Motor neuron (in vitro differentiated cells): ENCODE measurements at regions not wholly inside any gene's neighbourhood (a gene's known extent, or its start where the extent isn't known, plus 50 kb on each side); places are given as distances from the start of the nearest gene placed in this dataset.

ENCODE experiments used
- ATAC-seq, 8 experiments: fragments of 200-7000 bp; cut with Tn5 transposase; replicated peaks in 6 of 8; 2 replicates each; pipeline ENCODE4 v1.8.0; 2021; ENCODE audit warnings: mild to moderate bottlenecking in 8 of 8, moderate library complexity in 8 of 8
- H3K27ac ChIP-seq, 2 donors: fragments of 250-450 bp; sonication (Bioruptor Pico); 2 replicates each; pipeline ENCODE4 v1.9.0; 2021; ENCODE audit warnings: antibody characterized with exemption in 2 of 2, mild to moderate bottlenecking in 2 of 2, moderate library complexity in 1 of 2
- H3K4me1 ChIP-seq, 2 donors: fragments of 250-450 bp; sonication (Bioruptor Pico); replicated peaks in 1 of 2; 2 replicates each; pipeline ENCODE4 v1.6.1; 2021; ENCODE audit warnings: antibody characterized with exemption in 2 of 2, mild to moderate bottlenecking in 2 of 2, moderate library complexity in 1 of 2
- H3K4me3 ChIP-seq, 5 donors: fragments of 250-450 bp; sonication (Bioruptor Pico); 2 replicates each; pipeline ENCODE4 v1.9.0; 2021; ENCODE audit warnings: antibody characterized with exemption in 5 of 5, mild to moderate bottlenecking in 5 of 5, moderate library complexity in 4 of 5
- WGBS, 10 experiments: fragments of 450-650 bp; shearing (Covaris generic); methylation state at CpG; one replicate each; pipeline ENCODE4 v1.0.0; 2022; 5-methylcytosine and 5-hydroxymethylcytosine counted together
- in situ Hi-C, 9 experiments: fragments of 400-800 bp; cut with MboI; loops; one replicate each; pipeline ENCODE4 v1.15.0; 2021; ENCODE audit warnings: low sequenced_read_pairs in 9 of 9, low pct_unique_long_range_greater_than_20kb in 2 of 9; ENCODE audit not compliant: unreplicated experiment in 9 of 9

DNA sequence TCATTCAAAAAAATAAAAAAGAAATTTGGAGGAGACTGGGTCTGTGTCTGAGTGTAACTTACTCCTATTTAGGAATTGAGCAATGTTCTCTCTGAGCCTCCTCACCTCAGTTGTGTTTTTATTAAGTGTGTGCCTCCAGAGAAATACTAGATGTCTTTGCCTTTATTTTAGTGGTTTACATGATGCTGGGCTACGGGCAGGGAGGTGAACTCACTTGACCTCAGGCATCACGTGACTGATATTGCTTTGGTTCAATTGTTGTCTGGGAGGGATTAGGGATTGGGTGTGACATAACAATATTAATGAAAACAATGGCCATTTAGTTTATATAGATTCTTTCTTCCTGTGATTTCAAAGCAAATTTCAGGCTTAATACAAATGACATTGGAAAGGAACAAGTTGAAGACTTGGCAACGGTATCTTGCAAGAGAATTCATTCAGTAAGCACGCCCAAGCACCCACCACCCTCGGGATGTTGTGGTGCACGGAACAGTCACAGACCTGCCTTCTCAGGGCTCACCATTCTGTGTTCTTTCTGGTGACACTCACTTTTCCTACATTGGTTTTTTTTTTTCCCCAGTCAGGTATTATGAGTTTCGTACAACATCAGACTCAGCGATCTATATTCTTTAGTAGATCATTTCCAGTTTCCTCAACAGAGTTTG is 77.5 kb downstream of the BMP4 start:
- Histone ChIP-seq H3K4me3 (no peak overlapping the region), H3K27ac (no peak overlapping the region), H3K4me1 (peaks cover 0 to 4% of the 10 kb centered on the region in 2 donors)
- in situ Hi-C loops, result no loop called here
- WGBS, 10 experiments, result 34 to 95% (median 82%) methylated on average over 2 to 8 of the region's 8 CpGs
- no peak for ATAC-seq

DNA sequence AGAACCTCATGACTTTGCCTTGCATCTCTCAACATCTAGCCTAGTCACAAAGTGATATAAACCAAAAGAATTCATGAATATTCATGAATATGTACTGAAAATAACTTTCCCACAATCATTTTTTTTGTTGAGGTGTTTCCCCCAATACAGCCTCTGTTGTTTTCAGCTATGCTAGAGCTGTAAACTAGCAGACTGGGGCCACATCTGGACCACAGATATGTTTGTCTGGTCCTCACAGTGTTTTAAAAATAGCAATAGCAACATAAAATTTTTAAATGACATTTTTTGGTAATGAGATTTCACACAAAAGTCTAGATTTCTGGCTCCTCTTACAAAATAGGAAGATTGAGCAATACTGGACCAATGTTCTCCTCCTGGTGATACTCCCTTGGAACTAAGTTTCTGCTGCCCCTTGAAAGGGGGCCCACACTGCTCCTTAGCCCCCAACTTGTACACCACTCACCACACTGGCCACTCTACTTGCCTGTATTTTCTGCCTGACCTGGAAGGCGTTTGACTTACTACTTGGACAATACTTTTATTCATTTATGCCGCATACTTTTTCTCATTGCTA is 81.2 kb downstream of the BMP4 start:
- H3K4me3 ChIP-seq, result no peak overlapping the region
- in situ Hi-C loops, result no loop called here
- no peak overlapping the region for H3K27ac ChIP-seq
- ATAC-seq, result peak in 3 of 8 experiments; percentile 74 to 84 (median 78)
- 0 to 100% (median 45%) methylated on average over 1 to 2 of the region's 2 CpGs; no CpG with 5 or more reads in 5 of the 10 experiments for WGBS, 10 experiments
- H3K4me1 ChIP-seq, result no peaks in the 10 kb centered on the region

GRCh38 chr14:53874704-53875103 is 81.9 kb downstream of the BMP4 start:
- Histone ChIP-seq H3K4me1 (no peaks in the 10 kb centered on the region), H3K4me3 (no peak overlapping the region), H3K27ac (no peak overlapping the region)
- in situ Hi-C loops, result no loop called here
- ATAC-seq, result peak in 2 of 8 experiments; percentile 57 to 73
- WGBS, 10 experiments, result 0 to 94% (median 44%) methylated on average over 2 to 3 of the region's 3 CpGs; no CpG with 5 or more reads in 4 of the 10 experiments

- ATAC-seq, result no peak
- Histone ChIP-seq H3K4me1 (no peaks in the 10 kb centered on the region), H3K4me3 (no peak overlapping the region), H3K27ac (no peak overlapping the region)
- WGBS, 10 experiments, result 0 to 100% (median 23%) methylated on average over 1 of the region's 1 CpG; no CpG with 5 or more reads in 2 of the 10 experiments
- in situ Hi-C loops, result no loop called here
These were observed 83.9 kb downstream of the BMP4 start for GRCh38 chr14:53872681-53873089.

- Histone ChIP-seq H3K27ac (no peak overlapping the region), H3K4me3 (no peak overlapping the region), H3K4me1 (no peaks in the 10 kb centered on the region)
- in situ Hi-C loops, result no loop called here
- ATAC-seq, result no peak
- 20 to 77% (median 57%) methylated on average over 1 to 2 of the region's 2 CpGs; no CpG with 5 or more reads in 5 of the 10 experiments for WGBS, 10 experiments
These were observed 84.7 kb downstream of the BMP4 start for GRCh38 chr14:53871951-53872350.

DNA sequence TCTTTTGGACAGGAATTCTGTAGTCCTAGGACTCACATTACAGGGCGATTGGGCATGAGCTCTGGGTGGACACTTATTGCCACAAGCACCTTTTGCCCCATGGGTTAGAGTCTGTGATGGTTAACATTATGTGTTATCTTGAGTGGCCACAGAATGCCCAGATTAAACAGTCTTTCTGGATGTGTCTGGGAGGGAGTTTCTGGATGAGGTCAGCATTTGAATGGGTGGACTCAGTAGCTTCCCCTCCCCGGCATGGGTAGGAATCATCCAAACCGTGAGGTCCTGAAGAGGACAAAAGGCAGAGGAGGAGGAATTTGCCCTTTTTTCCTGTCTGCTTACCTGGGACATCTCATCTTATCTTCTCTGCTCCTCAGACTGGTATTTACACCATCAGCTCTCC is 85.6 kb downstream of the BMP4 start:
- Histone ChIP-seq H3K27ac (no peak overlapping the region), H3K4me1 (no peaks in the 10 kb centered on the region), H3K4me3 (no peak overlapping the region)
- ATAC-seq, result peak in 2 of 8 experiments; percentile 20 to 24
- WGBS, 10 experiments, result 0 to 90% (median 59%) methylated on average over 1 to 3 of the region's 3 CpGs; no CpG with 5 or more reads in 6 of the 10 experiments
- in situ Hi-C loops, result no loop called here

- H3K4me3 ChIP-seq, result no peak overlapping the region
- in situ Hi-C loops, result no loop called here
- ATAC-seq, result no peak
- H3K27ac ChIP-seq, result no peak overlapping the region
- WGBS, 10 experiments, result 28 to 100% (median 79%) methylated on average over 1 to 2 of the region's 2 CpGs
- H3K4me1 ChIP-seq, result no peaks in the 10 kb centered on the region
These were observed 90.9 kb downstream of the BMP4 start for GRCh38 chr14:53865711-53866110.

GRCh38 chr14:53861781-53862180 is 94.8 kb downstream of the BMP4 start:
- no peak for ATAC-seq
- WGBS, 10 experiments, result 20 to 100% (median 71%) methylated on average over 1 to 4 of the region's 5 CpGs; no CpG with 5 or more reads in 3 of the 10 experiments
- H3K4me1 ChIP-seq, result no peaks in the 10 kb centered on the region
- H3K27ac ChIP-seq, result no peak overlapping the region
- in situ Hi-C loops, result no loop called here
- no peak overlapping the region for H3K4me3 ChIP-seq

- 0 to 88% (median 47%) methylated on average over 1 of the region's 1 CpG; no CpG with 5 or more reads in 2 of the 10 experiments for WGBS, 10 experiments
- Histone ChIP-seq H3K4me3 (no peak overlapping the region), H3K27ac (no peak overlapping the region), H3K4me1 (no peaks in the 10 kb centered on the region)
- no peak for ATAC-seq
- in situ Hi-C loops, result no loop called here
These were observed 98.3 kb downstream of the BMP4 start for GRCh38 chr14:53858345-53858684.

DNA sequence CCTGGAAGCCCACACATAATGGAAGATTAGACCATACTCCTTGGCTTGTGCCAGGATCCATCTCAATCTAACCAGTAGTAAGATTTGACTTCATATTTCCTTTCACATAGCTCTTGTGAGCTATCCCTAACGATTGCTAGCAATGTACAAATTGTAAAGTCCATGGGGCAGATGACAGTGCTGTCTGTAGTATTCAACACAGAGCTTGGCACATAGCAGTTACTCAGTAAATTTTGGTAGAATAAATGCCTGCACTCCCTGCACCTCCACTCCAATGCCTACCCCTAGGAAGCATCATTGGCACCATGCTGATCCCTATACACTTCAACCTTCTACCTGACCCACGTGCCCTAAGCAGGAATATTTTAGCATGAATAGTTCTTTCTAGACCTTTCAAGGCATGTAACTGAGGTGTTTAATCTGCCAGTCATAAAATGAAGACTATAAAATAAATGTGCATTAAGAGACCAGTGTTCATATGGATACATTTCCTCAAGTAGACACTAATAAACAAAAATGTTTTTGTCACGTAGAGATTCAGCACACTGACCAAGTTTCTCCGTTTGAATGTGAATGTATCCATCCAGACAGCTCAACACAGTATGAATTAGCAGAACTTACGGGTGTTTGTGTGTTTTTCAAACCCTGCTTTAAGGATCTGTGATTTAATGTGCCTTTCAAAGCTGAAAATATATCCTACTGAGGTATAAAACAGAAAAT is 98.8 kb downstream of the BMP4 start:
- 6 to 83% (median 56%) methylated on average over 1 to 5 of the region's 5 CpGs; no CpG with 5 or more reads in 3 of the 10 experiments for WGBS, 10 experiments
- ATAC-seq, result no peak

DNA sequence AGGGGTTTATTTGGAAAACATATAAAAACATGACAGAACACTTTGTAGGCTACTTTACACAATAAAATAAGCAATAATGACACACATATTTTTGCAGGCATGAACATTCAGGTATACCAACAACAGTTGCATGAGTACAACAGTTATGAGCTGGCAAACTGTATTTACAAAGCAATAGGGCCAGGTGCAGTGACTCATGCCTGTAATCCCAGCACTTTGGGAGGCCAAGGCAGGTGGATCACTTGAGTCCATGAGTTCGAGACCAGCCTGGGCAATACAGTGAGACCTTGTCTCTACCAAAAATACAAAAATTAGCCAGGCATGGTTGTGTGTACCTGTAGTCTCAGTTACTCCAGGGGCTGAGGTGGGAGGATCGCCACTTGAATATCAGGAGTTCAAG is 101.1 kb downstream of the BMP4 start:
- Histone ChIP-seq H3K4me1 (no peaks in the 10 kb centered on the region), H3K27ac (no peak overlapping the region), H3K4me3 (no peak overlapping the region)
- in situ Hi-C loops, result no loop called here
- ATAC-seq, result no peak
- WGBS, 10 experiments, result 0 to 100% (median 50%) methylated on average over 1 of the region's 2 CpGs; no CpG with 5 or more reads in 6 of the 10 experiments

More for the DNA sequence above, 98.8 kb downstream of the BMP4 start:
- in situ Hi-C loops, result no loop called here
- Histone ChIP-seq H3K27ac (no peak overlapping the region), H3K4me1 (no peaks in the 10 kb centered on the region), H3K4me3 (no peak overlapping the region)

- Histone ChIP-seq H3K27ac (no peak overlapping the region), H3K4me3 (no peak overlapping the region), H3K4me1 (no peaks in the 10 kb centered on the region)
- in situ Hi-C loops, result no loop called here
- no peak for ATAC-seq
These were observed 101.5 kb downstream of the BMP4 start for GRCh38 chr14:53855127-53855526.

DNA sequence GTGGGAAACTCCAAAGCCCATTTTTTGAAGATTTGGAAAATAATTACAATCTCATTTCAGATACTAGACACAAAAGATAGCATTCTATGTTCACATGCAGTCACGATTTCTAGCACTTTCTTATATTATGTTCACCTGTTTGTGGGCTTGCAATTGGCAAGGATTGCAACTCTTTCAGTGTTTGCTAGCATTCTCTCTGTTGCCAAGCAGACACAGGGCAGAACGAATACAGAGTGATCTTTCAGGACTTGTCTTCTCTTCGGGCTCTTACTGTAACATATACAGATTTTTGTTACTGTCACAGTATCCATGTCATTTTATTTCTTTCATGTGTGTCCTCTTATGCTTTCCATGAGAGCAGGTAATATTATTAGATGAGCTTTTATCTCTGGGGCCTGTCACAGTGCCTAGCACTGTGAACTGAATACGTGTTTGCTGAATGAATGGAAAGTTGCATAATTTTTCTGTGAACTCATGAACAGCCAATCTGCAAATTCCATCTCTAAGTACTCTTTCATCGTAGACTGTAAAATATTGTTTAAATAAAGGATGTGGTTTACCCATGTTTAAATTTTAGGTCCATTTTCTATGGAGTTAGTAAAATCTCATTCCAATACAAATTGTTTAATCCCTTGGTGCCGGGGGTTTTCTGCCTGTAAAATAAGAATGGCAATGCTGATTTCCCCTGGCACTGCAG is 105.1 kb downstream of the BMP4 start:
- peak in 2 of 8 experiments; percentile 27 to 53 for ATAC-seq
- 23 to 100% (median 81%) methylated on average over 2 to 6 of the region's 6 CpGs for WGBS, 10 experiments
- Histone ChIP-seq H3K4me1 (no peaks in the 10 kb centered on the region), H3K27ac (no peak overlapping the region), H3K4me3 (no peak overlapping the region)
- in situ Hi-C loops, result no loop called here
